Liver (tissue), 7 donors: ENCODE measurements at regions not wholly inside any gene's neighbourhood (a gene's known extent, or its start where the extent isn't known, plus 50 kb on each side); places are given as distances from the start of the nearest gene placed in this dataset.

Experiments
- DNase-seq: peaks from one replicate; pipeline ENCODE4 v3.0.0-alpha.2; 2017; ENCODE audit warnings: low spot score
- H3K27ac ChIP-seq, 2 donors: one replicate each; pipeline ENCODE4 v1.7.0; 2013; ENCODE audit warnings: inconsistent platforms in 2 of 2, low read length in 2 of 2, control low read depth in 1 of 2, low read depth in 1 of 2, mild to moderate bottlenecking in 1 of 2
- H3K27me3 ChIP-seq, 4 donors: one replicate each; pipeline versions ENCODE4 v1.6.1 to v1.7.0; 2013; ENCODE audit warnings: low read length in 3 of 4, inconsistent platforms in 1 of 4, mild to moderate bottlenecking in 1 of 4, moderate library complexity in 1 of 4; ENCODE audit not compliant: control insufficient read depth in 4 of 4, insufficient read depth in 4 of 4
- H3K36me3 ChIP-seq, 4 donors: one replicate each; pipeline versions ENCODE4 v1.6.1 to v1.7.0; 2013; ENCODE audit warnings: low read length in 3 of 4, mild to moderate bottlenecking in 3 of 4, low read depth in 1 of 4, moderate library complexity in 1 of 4; ENCODE audit not compliant: control insufficient read depth in 4 of 4, insufficient read depth in 3 of 4
- H3K4me1 ChIP-seq, 4 donors: one replicate each; pipeline versions ENCODE4 v1.6.1 to v1.7.0; 2013; ENCODE audit warnings: low read length in 3 of 4, mild to moderate bottlenecking in 3 of 4, moderate library complexity in 1 of 4; ENCODE audit not compliant: control insufficient read depth in 4 of 4, insufficient read depth in 4 of 4
- H3K4me3 ChIP-seq, 3 donors: one replicate each; pipeline versions ENCODE4 v1.6.1 to v1.7.0; 2013; ENCODE audit warnings: low read length in 3 of 3, control low read depth in 1 of 3, low read depth in 1 of 3, mild to moderate bottlenecking in 1 of 3
- H3K9ac ChIP-seq, 2 donors: one replicate each; pipeline ENCODE4 v1.7.0; 2013; ENCODE audit warnings: low read length in 2 of 2, mild to moderate bottlenecking in 2 of 2, moderate library complexity in 2 of 2, control low read depth in 1 of 2, low read depth in 1 of 2
- H3K9me3 ChIP-seq, 4 donors: one replicate each; pipeline versions ENCODE4 v1.6.1 to v1.7.0; 2013; ENCODE audit warnings: low read length in 3 of 4; ENCODE audit not compliant: control insufficient read depth in 4 of 4
- GABPA ChIP-seq, 2 donors: IDR thresholded peaks in 1 of 2; conservative IDR thresholded peaks in 1 of 2; 2 replicates each; pipeline ENCODE4 v1.6.1; 2016; ENCODE audit warnings: antibody characterized with exemption in 2 of 2, mild to moderate bottlenecking in 1 of 2, moderate library complexity in 1 of 2
- HNF4G ChIP-seq: IDR thresholded peaks from 2 replicates; pipeline ENCODE4 v1.6.1; 2016; ENCODE audit warnings: antibody characterized with exemption
- JUND ChIP-seq, 2 donors: IDR thresholded peaks; 2 replicates each; pipeline ENCODE4 v1.6.1; 2016; ENCODE audit warnings: antibody characterized with exemption in 2 of 2
- ZBTB33 ChIP-seq: IDR thresholded peaks from 2 replicates; pipeline ENCODE4 v1.6.1; 2016; ENCODE audit warnings: antibody characterized with exemption
- WGBS: extraction: QIAGEN DNeasy Blood & Tissue Kit; methylation state at CpG from one replicate; pipeline ENCODE4 v1.1.7; 2013; 5-methylcytosine and 5-hydroxymethylcytosine counted together
- donor health status: healthy.
- donor health status: healthy.
- donor health status: healthy.
- donor health status: healthy.

GRCh38 chr18:59748628-59749360 is 51.6 kb upstream of the CCBE1 start:
- 72% methylated on average over 2 of the region's 2 CpGs for WGBS
- Histone ChIP-seq H3K27me3 (no peaks in the 10 kb centered on the region), H3K9ac (no peak overlapping the region), H3K4me1 (no peaks in the 10 kb centered on the region), H3K9me3 (no peaks in the 10 kb centered on the region), H3K27ac (no peak overlapping the region), H3K36me3 (no peaks in the 10 kb centered on the region), H3K4me3 (no peak overlapping the region)
- no peak for DNase-seq
- no peak for TF ChIP-seq ZBTB33
- no peak for TF ChIP-seq HNF4G
- TF ChIP-seq GABPA (IDR thresholded peaks at IDR 0.05 in 1 of 2, conservative IDR thresholded peaks at IDR 0.05 in 1 of 2), result no peak
- peak in 1 of 2 donors; percentile 12 for TF ChIP-seq JUND (IDR thresholded peaks at IDR 0.05)
